DOHH2 (cell line): ENCODE measurements at regions not wholly inside any gene's neighbourhood (a gene's known extent, or its start where the extent isn't known, plus 50 kb on each side); places are given as distances from the start of the nearest gene placed in this dataset.

Experiments used
- H3F3A ChIP-seq: fragments of 200-600 bp; sonication (generic), shearing (Covaris generic); 2 replicates; pipeline ENCODE4 v1.6.0; 2016; ENCODE audit warnings: antibody characterized with exemption, mild to moderate bottlenecking; ENCODE audit not compliant: control insufficient read depth, insufficient read depth
- H3K27ac ChIP-seq: fragments of 200-600 bp; sonication (generic); 2 replicates; pipeline ENCODE4 v1.5.1; 2014; ENCODE audit warnings: low read depth, mild to moderate bottlenecking, low read length, moderate library complexity
- H3K27me3 ChIP-seq: fragments of 200-600 bp; sonication (generic); 2 replicates; pipeline ENCODE4 v1.6.1; 2014; ENCODE audit warnings: mild to moderate bottlenecking, low read length, mixed read lengths; ENCODE audit not compliant: control insufficient read depth
- H3K36me3 ChIP-seq: fragments of 200-600 bp; sonication (generic); 2 replicates; pipeline ENCODE4 v1.6.1; 2014; ENCODE audit warnings: mild to moderate bottlenecking, low read length, moderate library complexity, mixed read lengths; ENCODE audit not compliant: control insufficient read depth
- H3K4me1 ChIP-seq: fragments of 200-600 bp; sonication (generic); 2 replicates; pipeline ENCODE4 v1.6.1; 2014; ENCODE audit warnings: mild to moderate bottlenecking, low read length, mixed read lengths; ENCODE audit not compliant: control insufficient read depth
- H3K4me2 ChIP-seq: fragments of 200-600 bp; sonication (generic); 2 replicates; pipeline ENCODE4 v1.6.0; 2014; ENCODE audit warnings: mild to moderate bottlenecking, low read length, moderate library complexity
- H3K4me3 ChIP-seq: fragments of 200-600 bp; sonication (generic); 2 replicates; pipeline ENCODE4 v1.5.1; 2014; ENCODE audit warnings: mild to moderate bottlenecking, low read length, mixed read lengths
- H3K79me2 ChIP-seq: fragments of 200-600 bp; sonication (generic); 2 replicates; pipeline ENCODE4 v1.6.1; 2014; ENCODE audit warnings: mild to moderate bottlenecking, low read length, mixed read lengths; ENCODE audit not compliant: control insufficient read depth
- H3K9me2 ChIP-seq: fragments of 200-600 bp; sonication (generic); replicated peaks from 2 replicates; pipeline ENCODE4 v1.6.1; 2014; ENCODE audit warnings: mild to moderate bottlenecking, low read length, mixed read lengths; ENCODE audit not compliant: control insufficient read depth
- H3K9me3 ChIP-seq: fragments of 200-600 bp; sonication (generic); 2 replicates; pipeline ENCODE4 v1.6.1; 2014; ENCODE audit warnings: antibody characterized with exemption, low read length, mixed read lengths; ENCODE audit not compliant: control insufficient read depth, insufficient read depth
- H4K20me1 ChIP-seq: fragments of 200-600 bp; sonication (generic); 2 replicates; pipeline ENCODE4 v1.6.0; 2014; ENCODE audit warnings: low read depth, mild to moderate bottlenecking, antibody characterized with exemption, low read length, moderate library complexity; ENCODE audit not compliant: control insufficient read depth, insufficient read depth
- EZH2phosphoT487 ChIP-seq: fragments of 200-600 bp; sonication (generic); IDR thresholded peaks from 2 replicates; pipeline ENCODE4 v1.6.1; 2017; ENCODE audit warnings: borderline replicate concordance, mild to moderate bottlenecking, antibody characterized with exemption, low read length, moderate library complexity, mixed read lengths
- TF ChIP-seq, protein P1 (sequence below): fragments of 200-600 bp; sonication (generic); IDR thresholded peaks from one replicate; pipeline ENCODE4 v1.5.1; 2014; ENCODE audit warnings: antibody characterized with exemption, mild to moderate bottlenecking, low read depth, low read length; ENCODE audit not compliant: poor library complexity, severe bottlenecking

DNA sequence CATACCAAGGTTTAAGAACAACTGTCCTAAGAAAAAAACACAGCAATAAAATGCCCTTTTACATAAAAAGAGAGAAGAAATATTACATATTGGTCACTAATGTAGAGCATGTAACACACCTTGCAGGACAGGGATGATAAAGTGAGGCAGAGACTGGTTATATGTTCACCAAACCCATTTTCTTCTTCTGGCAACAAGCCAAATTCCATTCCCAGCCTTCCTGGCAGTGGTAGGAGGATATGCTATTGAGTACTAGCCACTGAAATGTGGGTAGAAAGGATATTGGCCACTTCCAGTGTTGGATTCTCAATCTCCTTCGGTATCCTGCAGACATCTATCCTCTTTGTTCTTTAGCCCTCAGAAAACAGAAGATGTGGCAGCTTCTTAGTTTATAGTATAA, 105.2 kb upstream of the SHISA6 start:
- H3K9me2 ChIP-seq: no peaks in the 10 kb centered on the region
- no peak overlapping the region for H3K27ac ChIP-seq
- no peaks in the 10 kb centered on the region for H4K20me1 ChIP-seq
- no peaks in the 10 kb centered on the region for H3F3A ChIP-seq
- no peaks in the 10 kb centered on the region for H3K36me3 ChIP-seq
- no peak overlapping the region for H3K4me2 ChIP-seq
- no peaks in the 10 kb centered on the region for H3K4me1 ChIP-seq
- no peaks in the 10 kb centered on the region for H3K79me2 ChIP-seq
- no peaks in the 10 kb centered on the region for H3K9me3 ChIP-seq
- no peaks in the 10 kb centered on the region for H3K27me3 ChIP-seq
- TF ChIP-seq EZH2phosphoT487: no peak
- TF ChIP-seq, protein P1, sequence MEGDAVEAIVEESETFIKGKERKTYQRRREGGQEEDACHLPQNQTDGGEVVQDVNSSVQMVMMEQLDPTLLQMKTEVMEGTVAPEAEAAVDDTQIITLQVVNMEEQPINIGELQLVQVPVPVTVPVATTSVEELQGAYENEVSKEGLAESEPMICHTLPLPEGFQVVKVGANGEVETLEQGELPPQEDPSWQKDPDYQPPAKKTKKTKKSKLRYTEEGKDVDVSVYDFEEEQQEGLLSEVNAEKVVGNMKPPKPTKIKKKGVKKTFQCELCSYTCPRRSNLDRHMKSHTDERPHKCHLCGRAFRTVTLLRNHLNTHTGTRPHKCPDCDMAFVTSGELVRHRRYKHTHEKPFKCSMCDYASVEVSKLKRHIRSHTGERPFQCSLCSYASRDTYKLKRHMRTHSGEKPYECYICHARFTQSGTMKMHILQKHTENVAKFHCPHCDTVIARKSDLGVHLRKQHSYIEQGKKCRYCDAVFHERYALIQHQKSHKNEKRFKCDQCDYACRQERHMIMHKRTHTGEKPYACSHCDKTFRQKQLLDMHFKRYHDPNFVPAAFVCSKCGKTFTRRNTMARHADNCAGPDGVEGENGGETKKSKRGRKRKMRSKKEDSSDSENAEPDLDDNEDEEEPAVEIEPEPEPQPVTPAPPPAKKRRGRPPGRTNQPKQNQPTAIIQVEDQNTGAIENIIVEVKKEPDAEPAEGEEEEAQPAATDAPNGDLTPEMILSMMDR: no peak
- H3K4me3 ChIP-seq: no peak overlapping the region

DNA sequence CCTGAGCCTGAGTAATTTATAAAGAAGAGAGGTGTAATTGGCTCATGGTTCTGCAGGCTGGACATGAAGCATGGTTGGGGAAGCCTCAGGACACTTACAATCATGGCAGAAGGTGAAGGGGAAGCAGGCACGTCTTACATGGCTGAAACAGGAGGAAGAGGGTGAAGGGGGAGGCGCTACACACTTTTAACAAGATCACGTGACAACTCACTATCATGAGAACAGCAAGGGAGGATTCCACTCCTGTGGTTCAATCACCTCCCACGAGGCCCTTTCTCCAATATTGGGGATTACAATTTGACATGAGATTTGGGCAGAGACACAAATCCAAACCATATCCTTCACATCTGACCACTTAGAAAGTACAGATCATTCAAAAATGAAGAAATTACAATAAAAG, 110.6 kb upstream of the SHISA6 start:
- no peaks in the 10 kb centered on the region for H3K79me2 ChIP-seq
- H3K9me3 ChIP-seq: no peaks in the 10 kb centered on the region
- H3K4me1 ChIP-seq: no peaks in the 10 kb centered on the region
- no peaks in the 10 kb centered on the region for H3F3A ChIP-seq
- no peaks in the 10 kb centered on the region for H3K9me2 ChIP-seq
- no peaks in the 10 kb centered on the region for H4K20me1 ChIP-seq
- no peak overlapping the region for H3K4me3 ChIP-seq
- H3K27me3 ChIP-seq: no peaks in the 10 kb centered on the region
- no peak overlapping the region for H3K4me2 ChIP-seq
- no peaks in the 10 kb centered on the region for H3K36me3 ChIP-seq
- no peak for TF ChIP-seq EZH2phosphoT487
- TF ChIP-seq, protein P1: no peak
- H3K27ac ChIP-seq: no peak overlapping the region

DNA sequence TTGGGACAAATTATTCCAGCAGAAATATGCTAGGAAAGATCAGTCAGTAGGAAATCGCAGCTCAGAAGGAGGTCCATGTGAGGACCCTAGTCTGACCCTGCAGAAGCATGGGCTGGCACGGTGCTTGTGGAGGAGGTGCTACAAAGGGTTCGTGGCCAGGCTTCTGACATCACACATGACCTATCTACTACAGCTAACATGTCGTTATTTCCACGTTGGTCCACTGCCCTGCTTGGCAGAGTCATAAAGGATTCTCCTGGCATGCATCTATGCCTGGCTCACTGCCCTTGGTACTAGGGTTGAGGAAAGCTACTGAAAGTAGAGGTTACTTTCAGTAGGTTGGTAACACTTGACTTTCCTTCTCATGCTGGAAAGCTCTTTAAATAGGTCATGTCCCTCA, 118.1 kb upstream of the SHISA6 start:
- Histone ChIP-seq H4K20me1 (no peaks in the 10 kb centered on the region), H3K9me3 (no peaks in the 10 kb centered on the region), H3K9me2 (no peaks in the 10 kb centered on the region), H3F3A (no peaks in the 10 kb centered on the region), H3K27me3 (no peaks in the 10 kb centered on the region), H3K79me2 (no peaks in the 10 kb centered on the region), H3K4me1 (no peaks in the 10 kb centered on the region), H3K4me3 (no peak overlapping the region), H3K4me2 (no peak overlapping the region), H3K36me3 (no peaks in the 10 kb centered on the region), H3K27ac (no peak overlapping the region)
- TF ChIP-seq EZH2phosphoT487: no peak
- TF ChIP-seq, protein P1: no peak
